ENCODE measurements at regions not wholly inside any gene's neighbourhood (a gene's known extent, or its start where the extent isn't known, plus 50 kb on each side); places are given as distances from the start of the nearest gene placed in this dataset.

GRCh38 chr5:166602271-166602670 lies 1689.2 kb upstream of the WWC1 start:
- TF ChIP-seq EZH2 (IDR thresholded peaks at IDR 0.05; ENCODE audit: borderline replicate concordance, insufficient read depth, low read depth, low read length, poor library complexity, severe bottlenecking) (no peak), CTCF (IDR thresholded peaks at IDR 0.05) (no peak)
